ENCODE measurements at regions not wholly inside any gene's neighbourhood (a gene's known extent, or its start where the extent isn't known, plus 50 kb on each side); places are given as distances from the start of the nearest gene placed in this dataset.

DNA sequence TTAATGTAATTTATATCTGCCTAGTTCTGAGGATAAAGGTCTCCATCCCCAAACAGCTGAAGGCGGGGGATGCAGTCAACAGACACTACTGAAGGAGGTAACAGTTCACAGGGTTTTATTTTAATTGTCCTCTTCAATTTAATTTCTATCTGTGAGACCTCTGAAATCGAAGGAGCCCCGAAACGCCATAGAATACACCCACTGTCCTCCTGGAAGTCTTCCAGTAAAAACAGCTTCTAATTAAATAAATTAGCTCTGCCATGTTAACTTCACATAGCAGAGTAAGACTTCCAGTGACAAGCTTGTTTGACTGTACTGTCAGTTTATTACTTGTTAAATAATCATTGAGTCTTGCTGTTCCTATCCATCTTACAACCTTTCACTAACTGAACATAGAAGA, 193.5 kb downstream of the SEC61B start:
- in situ Hi-C loops (cut with MboI; ENCODE audit: low sequenced_read_pairs, unreplicated experiment), result no loop called here

DNA sequence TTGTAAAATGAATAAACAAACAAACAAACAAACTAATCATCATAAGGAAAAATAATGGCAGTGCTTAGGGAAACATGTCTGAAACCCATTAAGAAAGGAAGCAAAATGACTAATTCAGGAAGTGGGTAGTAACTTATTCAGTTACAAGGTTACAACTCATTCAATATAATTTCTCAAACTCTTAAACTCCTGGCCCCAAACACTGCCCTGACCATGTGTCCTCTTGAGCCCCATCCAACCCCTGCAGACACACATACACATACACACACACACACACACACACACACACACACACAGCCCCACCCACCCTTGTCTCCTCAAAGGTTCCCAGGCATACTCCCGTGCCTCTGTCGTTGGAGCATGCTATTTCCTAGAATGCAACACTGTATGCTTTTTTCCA, 193.9 kb downstream of the SEC61B start:
- no peak for DNase-seq (ENCODE audit: low spot score)
- in situ Hi-C loops (cut with MboI; ENCODE audit: low sequenced_read_pairs, unreplicated experiment), result no loop called here
- TF ChIP-seq, protein P1, sequence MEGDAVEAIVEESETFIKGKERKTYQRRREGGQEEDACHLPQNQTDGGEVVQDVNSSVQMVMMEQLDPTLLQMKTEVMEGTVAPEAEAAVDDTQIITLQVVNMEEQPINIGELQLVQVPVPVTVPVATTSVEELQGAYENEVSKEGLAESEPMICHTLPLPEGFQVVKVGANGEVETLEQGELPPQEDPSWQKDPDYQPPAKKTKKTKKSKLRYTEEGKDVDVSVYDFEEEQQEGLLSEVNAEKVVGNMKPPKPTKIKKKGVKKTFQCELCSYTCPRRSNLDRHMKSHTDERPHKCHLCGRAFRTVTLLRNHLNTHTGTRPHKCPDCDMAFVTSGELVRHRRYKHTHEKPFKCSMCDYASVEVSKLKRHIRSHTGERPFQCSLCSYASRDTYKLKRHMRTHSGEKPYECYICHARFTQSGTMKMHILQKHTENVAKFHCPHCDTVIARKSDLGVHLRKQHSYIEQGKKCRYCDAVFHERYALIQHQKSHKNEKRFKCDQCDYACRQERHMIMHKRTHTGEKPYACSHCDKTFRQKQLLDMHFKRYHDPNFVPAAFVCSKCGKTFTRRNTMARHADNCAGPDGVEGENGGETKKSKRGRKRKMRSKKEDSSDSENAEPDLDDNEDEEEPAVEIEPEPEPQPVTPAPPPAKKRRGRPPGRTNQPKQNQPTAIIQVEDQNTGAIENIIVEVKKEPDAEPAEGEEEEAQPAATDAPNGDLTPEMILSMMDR (IDR thresholded peaks at IDR 0.05; ENCODE audit: borderline replicate concordance, control extremely low read depth, extremely low read depth, insufficient read depth, missing control alignments), result no peak

More for the DNA sequence above, 193.5 kb downstream of the SEC61B start:
- no peak for DNase-seq (ENCODE audit: low spot score)
- TF ChIP-seq, protein P1 (IDR thresholded peaks at IDR 0.05; ENCODE audit: borderline replicate concordance, control extremely low read depth, extremely low read depth, insufficient read depth, missing control alignments), result no peak

DNA sequence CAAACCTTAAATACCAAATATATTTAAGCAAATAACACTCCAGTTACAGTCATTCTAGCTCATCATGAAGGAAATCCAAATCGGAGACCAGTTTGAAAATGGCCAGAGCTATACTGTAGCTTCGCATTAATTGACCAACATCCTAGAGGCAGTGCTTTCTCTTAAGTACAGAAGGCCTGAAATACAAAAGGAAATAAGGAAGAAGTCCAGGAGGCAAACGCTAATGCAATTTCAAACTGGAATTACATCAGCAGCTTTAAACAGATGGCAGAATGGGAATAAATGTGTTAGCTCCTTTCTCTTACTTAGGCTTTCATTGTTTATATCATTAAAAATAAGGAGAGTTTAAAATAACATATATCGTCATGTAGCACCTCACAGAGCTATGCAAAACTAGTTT, 197.0 kb downstream of the SEC61B start:
- in situ Hi-C loops (cut with MboI; ENCODE audit: low sequenced_read_pairs, unreplicated experiment), result no loop called here
- DNase-seq (ENCODE audit: low spot score), result no peak
- TF ChIP-seq, protein P1 (IDR thresholded peaks at IDR 0.05; ENCODE audit: borderline replicate concordance, control extremely low read depth, extremely low read depth, insufficient read depth, missing control alignments), result no peak

DNA sequence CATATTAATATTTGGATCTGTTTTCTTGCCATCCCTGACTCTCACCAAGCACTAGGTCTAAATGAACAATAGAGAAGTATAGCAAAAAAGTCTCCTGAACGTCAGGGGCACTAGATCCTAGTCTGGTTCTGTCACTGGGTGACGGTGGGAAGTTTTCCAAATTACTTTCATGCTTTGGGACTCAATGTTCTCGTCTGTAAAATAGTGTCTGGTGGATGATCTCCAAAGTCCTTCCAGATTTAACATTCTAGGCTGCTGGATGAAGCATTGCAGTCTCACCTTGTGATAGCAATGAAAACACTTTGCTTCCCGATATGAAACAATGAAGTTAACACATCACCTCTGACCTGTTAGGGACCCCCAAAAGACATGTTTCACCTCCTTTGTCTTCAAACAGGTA, 199.3 kb downstream of the SEC61B start:
- in situ Hi-C loops (cut with MboI; ENCODE audit: low sequenced_read_pairs, unreplicated experiment), result no loop called here
- DNase-seq (ENCODE audit: low spot score), result no peak
- TF ChIP-seq, protein P1 (IDR thresholded peaks at IDR 0.05; ENCODE audit: borderline replicate concordance, control extremely low read depth, extremely low read depth, insufficient read depth, missing control alignments), result no peak

DNA sequence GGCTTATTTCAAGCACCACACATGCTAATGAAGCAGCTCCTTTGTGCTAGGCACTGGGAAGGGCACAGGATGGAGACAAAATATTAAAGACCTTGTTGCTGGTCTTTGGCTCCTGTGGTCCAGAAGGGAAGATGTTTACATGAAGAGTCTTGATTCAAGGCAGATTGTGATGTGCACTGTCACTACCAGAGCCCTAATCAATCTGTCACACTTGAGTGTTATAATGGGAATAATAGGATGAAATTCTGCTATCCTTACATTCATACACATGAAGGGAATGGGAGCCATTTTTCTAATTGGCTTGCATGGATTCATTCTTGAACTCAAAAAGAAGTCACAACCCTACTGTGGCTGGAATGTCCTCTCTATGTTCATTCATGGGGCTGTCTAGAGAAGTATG, 203.0 kb downstream of the SEC61B start:
- no peak for DNase-seq (ENCODE audit: low spot score)
- TF ChIP-seq, protein P1 (IDR thresholded peaks at IDR 0.05; ENCODE audit: borderline replicate concordance, control extremely low read depth, extremely low read depth, insufficient read depth, missing control alignments), result no peak
- in situ Hi-C loops (cut with MboI; ENCODE audit: low sequenced_read_pairs, unreplicated experiment), result no loop called here

DNA sequence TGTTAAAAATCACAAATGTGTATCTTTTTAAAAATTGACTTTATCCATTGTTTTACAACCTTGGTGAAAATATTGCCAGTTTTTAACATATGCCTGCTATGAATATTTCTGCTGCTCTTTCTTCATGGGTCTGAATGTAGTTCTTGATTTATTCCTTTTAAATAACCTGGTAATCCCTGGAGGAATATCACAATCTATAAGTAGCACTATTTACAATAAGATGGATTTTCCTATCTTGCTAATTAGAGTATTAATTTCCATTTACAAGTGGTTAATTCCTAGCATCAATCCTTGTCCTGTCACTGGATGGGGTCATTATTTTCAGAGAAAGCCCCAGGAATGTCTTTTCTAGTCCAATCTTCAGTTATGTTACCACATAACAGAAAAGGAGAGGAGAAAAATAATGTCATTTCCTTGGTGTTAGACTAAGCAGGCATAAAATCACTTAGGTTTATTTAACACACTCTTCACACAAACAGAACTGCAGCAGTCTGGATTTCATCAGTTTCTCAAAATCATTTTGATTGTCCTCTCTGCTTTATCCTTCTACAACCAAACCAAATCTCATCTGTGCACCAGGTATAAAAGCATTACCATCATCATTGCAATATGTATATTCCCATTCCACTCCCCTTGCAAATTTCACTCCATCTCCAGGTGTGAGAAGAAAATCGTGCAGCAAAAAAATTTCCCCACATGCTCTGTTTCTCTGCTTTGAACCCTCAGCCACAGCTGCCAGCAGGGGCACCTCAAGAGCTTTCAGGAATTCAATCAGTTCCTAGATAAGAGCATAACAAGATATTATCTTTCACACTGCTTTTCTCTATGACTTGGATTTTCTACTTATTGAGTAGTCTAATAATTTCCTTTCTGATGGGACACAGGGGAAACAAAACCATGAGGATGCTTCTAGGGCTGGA, 204.1 kb downstream of the SEC61B start:
- DNase-seq (ENCODE audit: low spot score), result no peak
- TF ChIP-seq, protein P1 (IDR thresholded peaks at IDR 0.05; ENCODE audit: borderline replicate concordance, control extremely low read depth, extremely low read depth, insufficient read depth, missing control alignments), result no peak
- in situ Hi-C loops (cut with MboI; ENCODE audit: low sequenced_read_pairs, unreplicated experiment), result no loop called here

All from GM13976 (cell line).